K562 (cell line): ENCODE measurements at regions not wholly inside any gene's neighbourhood (a gene's known extent, or its start where the extent isn't known, plus 50 kb on each side); places are given as distances from the start of the nearest gene placed in this dataset.

Experiments used
- BCL6 ChIP-seq: fragments of 250-450 bp; sonication (Bioruptor Pico); IDR thresholded peaks from 2 replicates; pipeline ENCODE4 v1.4.0; 2020
- KAT7 ChIP-seq: sonication (generic); formaldehyde crosslinking; IDR thresholded peaks from 2 replicates; pipeline ENCODE4 v1.8.0; 2022; ENCODE audit warnings: missing genetic modification reagents, mild to moderate bottlenecking, borderline replicate concordance
- MAZ ChIP-seq, 2 experiments: fragments of 450-650 bp in 1 of 2; sonication (generic) in 1 of 2; formaldehyde crosslinking; IDR thresholded peaks in 1 of 2; conservative IDR thresholded peaks in 1 of 2; 2 replicates each; pipeline versions ENCODE4 v1.4.0 to v1.5.0; 2020; ENCODE audit warnings: mild to moderate bottlenecking in 1 of 2, missing genetic modification reagents in 1 of 2
- MLX ChIP-seq, 2 experiments: fragments of 450-650 bp in 1 of 2; sonication (generic) in 1 of 2; formaldehyde crosslinking; conservative IDR thresholded peaks; 2 replicates each; pipeline versions ENCODE4 v1.4.0 to v1.8.1; 2020 to 2022; ENCODE audit warnings: mild to moderate bottlenecking in 1 of 2, missing genetic modification reagents in 1 of 2
- TAF1 ChIP-seq: IDR thresholded peaks from 2 replicates; pipeline ENCODE4 v1.6.1; 2011; ENCODE audit warnings: mild to moderate bottlenecking, low read length, moderate library complexity; ENCODE audit not compliant: insufficient read depth, control insufficient read depth, severe bottlenecking; ENCODE audit errors: extremely low read depth
- XRCC3 ChIP-seq: fragments of 450-650 bp; IDR thresholded peaks from 2 replicates; pipeline ENCODE4 v1.6.1; 2017; ENCODE audit warnings: mild to moderate bottlenecking, moderate library complexity
- ZBTB43 ChIP-seq: sonication (generic); formaldehyde crosslinking; IDR thresholded peaks from 2 replicates; pipeline ENCODE4 v1.8.0; 2023; ENCODE audit warnings: mild to moderate bottlenecking, missing genetic modification reagents
- ZNF121 ChIP-seq: sonication (generic); formaldehyde crosslinking; conservative IDR thresholded peaks from 2 replicates; pipeline ENCODE4 v1.8.0; 2022; ENCODE audit warnings: missing genetic modification reagents
- ZNF232 ChIP-seq: sonication (generic); formaldehyde crosslinking; IDR thresholded peaks from 2 replicates; pipeline ENCODE4 v1.8.0; 2022; ENCODE audit warnings: mild to moderate bottlenecking, missing genetic modification reagents

GRCh38 chr16:31713071-31713944 lies 160.3 kb upstream of the ZNF267 start (continued):
- peak; percentile 97 for TF ChIP-seq TAF1
- TF ChIP-seq ZBTB43 (CRISPR knock-in tag): no peak
- TF ChIP-seq BCL6 (CRISPR knock-in tag): no peak
- TF ChIP-seq MAZ (CRISPR knock-in tag; conservative IDR thresholded peaks at IDR 0.05 in 1 of 2, IDR thresholded peaks at IDR 0.05 in 1 of 2): peak in 1 of 2 experiments; percentile 58; a peak in 2 of 4 replicates
- peak; percentile 93 for TF ChIP-seq ZNF232 (CRISPR knock-in tag)
- TF ChIP-seq ZNF121 (CRISPR knock-in tag): no peak
- TF ChIP-seq KAT7: peak; percentile 77; the same call in 1 of the 2 replicates
- no peak for TF ChIP-seq MLX (CRISPR knock-in tag; conservative IDR thresholded peaks at IDR 0.05)
- no peak for TF ChIP-seq XRCC3
